ENCODE measurements at regions not wholly inside any gene's neighbourhood (a gene's known extent, or its start where the extent isn't known, plus 50 kb on each side); places are given as distances from the start of the nearest gene placed in this dataset.
A peak's percentile ranks its signal among the peaks of the same experiment; 100 is the strongest.

GRCh38 chr9:106284296-106284695 lies 578.7 kb upstream of the ZNF462 start:
- H3K4me3 ChIP-seq (ENCODE audit: low read depth, low read length), result no peak overlapping the region
- peak; percentile 15 for TF ChIP-seq CTCF (conservative IDR thresholded peaks at IDR 0.05; ENCODE audit: low read depth, low read length)
- DNase-seq (ENCODE audit: low read depth), result no peak

- no peak for DNase-seq (ENCODE audit: low read depth)
- H3K4me3 ChIP-seq (ENCODE audit: low read depth, low read length), result no peak overlapping the region
- TF ChIP-seq CTCF (conservative IDR thresholded peaks at IDR 0.05; ENCODE audit: low read depth, low read length), result peak; percentile 16
These were observed 576.7 kb upstream of the ZNF462 start for GRCh38 chr9:106286249-106286648.

GRCh38 chr9:106287091-106287631 lies 575.8 kb upstream of the ZNF462 start:
- H3K4me3 ChIP-seq (ENCODE audit: low read depth, low read length), result no peak overlapping the region

GRCh38 chr9:106287731-106288130 lies 575.2 kb upstream of the ZNF462 start:
- TF ChIP-seq CTCF (conservative IDR thresholded peaks at IDR 0.05; ENCODE audit: low read depth, low read length), result no peak

More at GRCh38 chr9:106287091-106287631, 575.8 kb upstream of the ZNF462 start:
- no peak for TF ChIP-seq CTCF (conservative IDR thresholded peaks at IDR 0.05; ENCODE audit: low read depth, low read length)
- DNase-seq (ENCODE audit: low read depth), result no peak

GRCh38 chr9:106288689-106289088 lies 574.3 kb upstream of the ZNF462 start:
- DNase-seq (ENCODE audit: low read depth), result no peak
- H3K4me3 ChIP-seq (ENCODE audit: low read depth, low read length), result no peak overlapping the region
- no peak for TF ChIP-seq CTCF (conservative IDR thresholded peaks at IDR 0.05; ENCODE audit: low read depth, low read length)

More at GRCh38 chr9:106287731-106288130, 575.2 kb upstream of the ZNF462 start:
- no peak for DNase-seq (ENCODE audit: low read depth)
- H3K4me3 ChIP-seq (ENCODE audit: low read depth, low read length), result no peak overlapping the region

GRCh38 chr9:106291786-106292185 lies 571.2 kb upstream of the ZNF462 start:
- no peak for DNase-seq (ENCODE audit: low read depth)
- no peak overlapping the region for H3K4me3 ChIP-seq (ENCODE audit: low read depth, low read length)
- no peak for TF ChIP-seq CTCF (conservative IDR thresholded peaks at IDR 0.05; ENCODE audit: low read depth, low read length)

GRCh38 chr9:106296426-106296825 lies 566.5 kb upstream of the ZNF462 start:
- no peak for DNase-seq (ENCODE audit: low read depth)

More at GRCh38 chr9:106296426-106296825, 566.5 kb upstream of the ZNF462 start:
- TF ChIP-seq CTCF (conservative IDR thresholded peaks at IDR 0.05; ENCODE audit: low read depth, low read length), result no peak
- H3K4me3 ChIP-seq (ENCODE audit: low read depth, low read length), result no peak overlapping the region
